ENCODE measurements at regions not wholly inside any gene's neighbourhood (a gene's known extent, or its start where the extent isn't known, plus 50 kb on each side); places are given as distances from the start of the nearest gene placed in this dataset.
"Not testable (repeated sequence)": the region's sequence is repeated elsewhere in the genome, so short reads cannot be mapped to it uniquely, and the experiment has no call there.

GRCh38 chrX:6990552-6991193 lies 156.8 kb upstream of the STS start:
- no peak for DNase-seq

GRCh38 chrX:6989858-6990257 lies 157.7 kb upstream of the STS start:
- no peak for DNase-seq

GRCh38 chrX:6988694-6989093 lies 158.8 kb upstream of the STS start:
- not testable (repeated sequence) for DNase-seq

- DNase-seq: no peak
These were observed 160.6 kb upstream of the STS start for GRCh38 chrX:6986915-6987314.

- DNase-seq: no peak
These were observed 162.0 kb upstream of the STS start for GRCh38 chrX:6985537-6985936.

GRCh38 chrX:6983207-6983955 lies 164.1 kb upstream of the STS start:
- DNase-seq: no peak

- DNase-seq: no peak
These were observed 165.7 kb upstream of the STS start for GRCh38 chrX:6981718-6982406.

- DNase-seq: no peak
These were observed 166.5 kb upstream of the STS start for GRCh38 chrX:6980981-6981380.

GRCh38 chrX:6968231-6968630 lies 179.3 kb upstream of the STS start:
- DNase-seq: no peak

- DNase-seq: no peak
These were observed 181.8 kb upstream of the STS start for GRCh38 chrX:6965729-6966128.

GRCh38 chrX:6962006-6962355 lies 185.5 kb upstream of the STS start:
- no peak for DNase-seq

GRCh38 chrX:6961286-6962005 lies 186.1 kb upstream of the STS start:
- DNase-seq: no peak

GRCh38 chrX:6959006-6959405 lies 188.5 kb upstream of the STS start:
- DNase-seq: no peak

GRCh38 chrX:6954836-6955235 lies 192.7 kb upstream of the STS start:
- DNase-seq: no peak

- no peak for DNase-seq
These were observed 201.3 kb upstream of the STS start for GRCh38 chrX:6946168-6946567.

GRCh38 chrX:6941041-6941440 lies 206.5 kb upstream of the STS start:
- no peak for DNase-seq

- not testable (repeated sequence) for DNase-seq
These were observed 214.6 kb upstream of the STS start for GRCh38 chrX:6932942-6933341.

GRCh38 chrX:6930307-6930849 lies 217.1 kb upstream of the STS start:
- no peak for DNase-seq

GRCh38 chrX:6924443-6925077 lies 223.0 kb upstream of the STS start:
- DNase-seq: no peak

GRCh38 chrX:6917666-6918065 lies 229.8 kb upstream of the STS start:
- DNase-seq: no peak

GRCh38 chrX:6910218-6910617 lies 237.3 kb upstream of the STS start:
- no peak for DNase-seq

GRCh38 chrX:6909396-6909795 lies 238.1 kb upstream of the STS start:
- no peak for DNase-seq

GRCh38 chrX:6906608-6907007 lies 240.9 kb upstream of the STS start:
- no peak for DNase-seq
